Endodermal cell (in vitro differentiated cells): ENCODE measurements at regions not wholly inside any gene's neighbourhood (a gene's known extent, or its start where the extent isn't known, plus 50 kb on each side); places are given as distances from the start of the nearest gene placed in this dataset.

Experiments used
- DNase-seq: peaks from one replicate; pipeline ENCODE4 v3.0.0-alpha.2; 2017
- H3K27ac ChIP-seq: 2 replicates; pipeline ENCODE4 v1.5.1; 2013; ENCODE audit warnings: mild to moderate bottlenecking, low read depth, low read length, moderate library complexity
- H3K27me3 ChIP-seq: 2 replicates; pipeline ENCODE4 v1.6.1; 2013; ENCODE audit warnings: mild to moderate bottlenecking, low read length, moderate library complexity; ENCODE audit not compliant: insufficient read depth, control insufficient read depth, poor library complexity, severe bottlenecking
- H3K36me3 ChIP-seq: 2 replicates; pipeline ENCODE4 v1.7.0; 2013; ENCODE audit warnings: mild to moderate bottlenecking, low read length, moderate library complexity; ENCODE audit not compliant: control insufficient read depth, insufficient read depth
- H3K4me1 ChIP-seq: one replicate; pipeline ENCODE4 v1.7.0; 2013; ENCODE audit warnings: low read length; ENCODE audit not compliant: control insufficient read depth, insufficient read depth
- H3K4me3 ChIP-seq: 2 replicates; pipeline ENCODE4 v1.5.1; 2013; ENCODE audit warnings: mild to moderate bottlenecking, low read length, moderate library complexity
- H3K9ac ChIP-seq: 2 replicates; pipeline ENCODE4 v1.6.1; 2013; ENCODE audit warnings: mild to moderate bottlenecking, low read length, moderate library complexity; ENCODE audit not compliant: poor library complexity, severe bottlenecking; ENCODE audit errors: extremely low read depth
- H3K9me3 ChIP-seq: 2 replicates; pipeline ENCODE4 v1.6.1; 2013; ENCODE audit warnings: mild to moderate bottlenecking, low read length, moderate library complexity; ENCODE audit not compliant: control insufficient read depth
- H3K27ac Mint-ChIP-seq: 2 replicates; pipeline ENCODE4 v1.8.0; 2020; ENCODE audit warnings: mixed read lengths
- H3K27me3 Mint-ChIP-seq: 2 replicates; pipeline ENCODE4 v1.8.0; 2021; ENCODE audit warnings: mild to moderate bottlenecking, mixed read lengths; ENCODE audit not compliant: insufficient read depth
- H3K36me3 Mint-ChIP-seq: 2 replicates; pipeline ENCODE4 v1.8.0; 2020; ENCODE audit warnings: low read depth, mixed read lengths
- H3K4me1 Mint-ChIP-seq: 2 replicates; pipeline ENCODE4 v1.8.0; 2020; ENCODE audit warnings: mixed read lengths
- H3K4me3 Mint-ChIP-seq: 2 replicates; pipeline ENCODE4 v1.8.0; 2020; ENCODE audit warnings: mild to moderate bottlenecking, moderate library complexity, mixed read lengths
- H3K9me3 Mint-ChIP-seq: 2 replicates; pipeline ENCODE4 v1.8.0; 2020; ENCODE audit warnings: mild to moderate bottlenecking, mixed read lengths
- WGBS, 2 experiments: methylation state at CpG; one replicate each; pipeline versions ENCODE4 v1.1.5 to v1.1.7; 2013; ENCODE audit warnings: missing lambda C conversion rate in 2 of 2, mixed read lengths in 1 of 2; ENCODE audit not compliant: insufficient coverage in 1 of 2, insufficient read length in 1 of 2; 5-methylcytosine and 5-hydroxymethylcytosine counted together
- TF ChIP-seq, protein P1 (sequence below): fragments of 200-600 bp; sonication (generic); conservative IDR thresholded peaks from 2 replicates; pipeline ENCODE4 v1.5.0; 2021; ENCODE audit warnings: antibody characterized with exemption, mild to moderate bottlenecking

DNA sequence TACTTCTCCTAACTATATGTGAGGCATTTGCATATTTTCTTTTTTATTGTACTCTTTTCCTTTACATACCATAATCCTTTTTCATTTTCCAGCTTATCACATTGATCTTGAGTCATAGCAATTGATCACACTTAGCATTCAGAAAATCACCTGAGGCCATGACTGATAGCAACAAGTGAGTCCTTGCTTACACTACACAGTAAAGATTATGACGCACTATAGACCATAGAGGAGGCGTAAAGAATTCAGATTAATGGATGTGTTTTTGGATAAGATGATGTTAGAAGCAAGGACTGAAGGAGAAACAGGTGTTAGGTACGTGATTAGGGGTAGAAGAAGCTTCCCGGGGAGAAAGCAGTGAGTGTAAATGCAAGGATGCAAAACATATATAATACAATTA lies 637.7 kb downstream of the ETNK1 start:
- no peaks in the 10 kb centered on the region for H3K4me1 Mint-ChIP-seq

DNA sequence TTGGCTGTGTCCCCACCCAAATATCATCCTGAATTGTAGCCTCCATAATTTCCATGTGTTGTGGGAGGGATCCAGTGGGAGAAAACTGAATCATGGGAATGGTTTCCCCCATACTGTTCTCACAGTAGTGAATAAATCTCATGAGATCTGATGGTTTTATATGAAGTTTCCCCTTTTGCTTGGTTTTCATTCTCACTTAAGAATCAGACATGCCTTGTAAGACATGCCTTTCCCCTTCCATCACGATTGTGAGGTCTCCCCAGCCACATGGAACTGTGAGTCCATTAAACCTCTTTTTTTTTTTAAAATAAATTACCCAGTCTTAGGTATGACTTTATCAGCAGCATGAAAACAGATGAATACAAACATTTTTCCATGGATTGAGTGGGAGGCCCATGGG lies 652.9 kb downstream of the ETNK1 start:
- DNase-seq: no peak
- H3K36me3 ChIP-seq: no peaks in the 10 kb centered on the region
- H3K27me3 ChIP-seq: no peaks in the 10 kb centered on the region
- no peak overlapping the region for H3K4me3 Mint-ChIP-seq
- H3K4me3 ChIP-seq: no peak overlapping the region
- H3K36me3 Mint-ChIP-seq: no peaks in the 10 kb centered on the region
- WGBS, 2 experiments: 79% methylated on average over 1 of the region's 1 CpG; no CpG with 5 or more reads in 1 of the 2 experiments
- peaks cover 3% of the 10 kb centered on the region for H3K9me3 Mint-ChIP-seq
- H3K27me3 Mint-ChIP-seq: no peaks in the 10 kb centered on the region
- TF ChIP-seq, protein P1, sequence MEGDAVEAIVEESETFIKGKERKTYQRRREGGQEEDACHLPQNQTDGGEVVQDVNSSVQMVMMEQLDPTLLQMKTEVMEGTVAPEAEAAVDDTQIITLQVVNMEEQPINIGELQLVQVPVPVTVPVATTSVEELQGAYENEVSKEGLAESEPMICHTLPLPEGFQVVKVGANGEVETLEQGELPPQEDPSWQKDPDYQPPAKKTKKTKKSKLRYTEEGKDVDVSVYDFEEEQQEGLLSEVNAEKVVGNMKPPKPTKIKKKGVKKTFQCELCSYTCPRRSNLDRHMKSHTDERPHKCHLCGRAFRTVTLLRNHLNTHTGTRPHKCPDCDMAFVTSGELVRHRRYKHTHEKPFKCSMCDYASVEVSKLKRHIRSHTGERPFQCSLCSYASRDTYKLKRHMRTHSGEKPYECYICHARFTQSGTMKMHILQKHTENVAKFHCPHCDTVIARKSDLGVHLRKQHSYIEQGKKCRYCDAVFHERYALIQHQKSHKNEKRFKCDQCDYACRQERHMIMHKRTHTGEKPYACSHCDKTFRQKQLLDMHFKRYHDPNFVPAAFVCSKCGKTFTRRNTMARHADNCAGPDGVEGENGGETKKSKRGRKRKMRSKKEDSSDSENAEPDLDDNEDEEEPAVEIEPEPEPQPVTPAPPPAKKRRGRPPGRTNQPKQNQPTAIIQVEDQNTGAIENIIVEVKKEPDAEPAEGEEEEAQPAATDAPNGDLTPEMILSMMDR: no peak
- H3K9me3 ChIP-seq: peaks cover 4% of the 10 kb centered on the region
- H3K4me1 ChIP-seq: no peaks in the 10 kb centered on the region
- H3K27ac Mint-ChIP-seq: no peak overlapping the region
- no peak overlapping the region for H3K9ac ChIP-seq
- no peaks in the 10 kb centered on the region for H3K4me1 Mint-ChIP-seq
- no peak overlapping the region for H3K27ac ChIP-seq

More for the DNA sequence above, 637.7 kb downstream of the ETNK1 start:
- Histone ChIP-seq H3K9ac (no peak overlapping the region), H3K27ac (no peak overlapping the region), H3K36me3 (no peaks in the 10 kb centered on the region), H3K4me3 (no peak overlapping the region), H3K9me3 (no peaks in the 10 kb centered on the region), H3K27me3 (no peaks in the 10 kb centered on the region), H3K4me1 (no peaks in the 10 kb centered on the region)
- 94 to 100% methylated on average over 2 to 4 of the region's 4 CpGs for WGBS, 2 experiments
- TF ChIP-seq, protein P1: no peak
- H3K27me3 Mint-ChIP-seq: no peaks in the 10 kb centered on the region
- no peak for DNase-seq
- no peak overlapping the region for H3K27ac Mint-ChIP-seq
- H3K9me3 Mint-ChIP-seq: peaks cover 11% of the 10 kb centered on the region
- H3K4me3 Mint-ChIP-seq: no peak overlapping the region
- H3K36me3 Mint-ChIP-seq: no peaks in the 10 kb centered on the region

DNA sequence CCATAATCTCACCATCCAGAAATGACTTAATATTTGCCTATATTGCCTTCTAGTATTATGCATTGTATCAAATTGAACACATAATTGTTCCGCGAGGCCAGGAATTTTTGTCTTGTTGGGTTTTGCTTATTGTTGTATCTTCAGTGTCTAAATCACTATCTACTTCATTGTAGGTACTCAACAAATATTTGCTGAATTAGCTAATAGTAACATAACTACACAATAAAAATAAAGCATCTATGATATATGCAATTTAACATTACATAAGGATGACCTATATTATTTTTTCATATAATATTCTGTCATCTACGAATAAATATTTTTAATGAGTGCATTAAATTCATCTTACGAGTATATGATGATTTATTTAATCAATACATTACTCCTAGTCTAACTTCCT lies 656.3 kb downstream of the ETNK1 start:
- Histone ChIP-seq H3K36me3 (no peaks in the 10 kb centered on the region), H3K9ac (no peak overlapping the region), H3K4me3 (no peak overlapping the region), H3K27ac (no peak overlapping the region), H3K4me1 (no peaks in the 10 kb centered on the region), H3K9me3 (peaks cover 4% of the 10 kb centered on the region), H3K27me3 (no peaks in the 10 kb centered on the region)
- Mint-ChIP-seq H3K9me3 (peaks cover 11% of the 10 kb centered on the region), H3K4me1 (no peaks in the 10 kb centered on the region), H3K27ac (no peak overlapping the region), H3K27me3 (no peaks in the 10 kb centered on the region), H3K36me3 (no peaks in the 10 kb centered on the region), H3K4me3 (no peak overlapping the region)
- no CpG with 5 or more reads among the region's 4 CpGs for WGBS, 2 experiments
- TF ChIP-seq, protein P1: no peak
- DNase-seq: no peak
